B cell (primary cell): ENCODE measurements at regions not wholly inside any gene's neighbourhood (a gene's known extent, or its start where the extent isn't known, plus 50 kb on each side); places are given as distances from the start of the nearest gene placed in this dataset.

Experiments
- ATAC-seq: fragments of 200-7000 bp; cut with Tn5 transposase; one replicate; pipeline ENCODE4 v1.10.0; 2021; ENCODE audit warnings: low read depth, mild to moderate bottlenecking, moderate number of reproducible peaks, moderate library complexity
- CTCF ChIA-PET: fragments of 350-600 bp; sonication (Branson Sonifier 250); formaldehyde crosslinking; loops from one replicate; lab custom pipeline; 2021; ENCODE audit warnings: antibody characterized with exemption, inconsistent platforms; lab: Charles Lee
- POLR2A ChIA-PET: fragments of 350-600 bp; sonication (Branson Sonifier 250); formaldehyde crosslinking; loops from one replicate; lab custom pipeline; 2021; ENCODE audit warnings: antibody characterized with exemption; lab: Charles Lee
- DNase-seq: peaks from one replicate; pipeline ENCODE4 v3.0.0; 2013
- H2AFZ ChIP-seq: 2 replicates; pipeline ENCODE4 v1.6.1; 2012; ENCODE audit warnings: mild to moderate bottlenecking, low read depth, low read length; ENCODE audit not compliant: insufficient read depth, poor library complexity, severe bottlenecking
- H3K27ac ChIP-seq, 2 donors: 1 replicate in 1 of 2; 2 replicates in 1 of 2; pipeline ENCODE4 v1.5.1; 2012 to 2013; ENCODE audit warnings: low read length in 2 of 2, mild to moderate bottlenecking in 2 of 2, moderate library complexity in 1 of 2
- H3K27me3 ChIP-seq, 4 experiments: fragments of 200-600 bp in 1 of 4; sonication (generic) in 1 of 4; replicated peaks in 1 of 4; 1 replicate in 2 of 4; 2 replicates in 2 of 4; pipeline versions ENCODE4 v1.6.1 to v1.7.0; 2013 to 2016; ENCODE audit warnings: low read length in 3 of 4, mild to moderate bottlenecking in 2 of 4, mixed read lengths in 1 of 4, moderate library complexity in 1 of 4; ENCODE audit not compliant: insufficient read depth in 4 of 4, control insufficient read depth in 3 of 4; ENCODE audit errors: control extremely low read depth in 1 of 4
- H3K36me3 ChIP-seq, 2 experiments: replicated peaks in 1 of 2; 1 replicate in 1 of 2; 2 replicates in 1 of 2; pipeline versions ENCODE4 v1.6.1 to v1.7.1; 2013; ENCODE audit warnings: low read length in 1 of 2; ENCODE audit not compliant: insufficient read depth in 2 of 2, control insufficient read depth in 1 of 2; ENCODE audit errors: control extremely low read depth in 1 of 2, extremely low read depth in 1 of 2
- H3K4me1 ChIP-seq, 2 donors: fragments of 200-600 bp in 1 of 2; sonication (generic) in 1 of 2; 1 replicate in 1 of 2; 2 replicates in 1 of 2; pipeline versions ENCODE4 v1.5.1 to v1.6.1; 2013 to 2017; ENCODE audit warnings: low read length in 2 of 2; ENCODE audit not compliant: control insufficient read depth in 2 of 2, insufficient read depth in 2 of 2
- H3K4me2 ChIP-seq: replicated peaks from 2 replicates; pipeline ENCODE3; 2012; ENCODE audit warnings: mild to moderate bottlenecking, low read depth, low read length; ENCODE audit not compliant: poor library complexity, severe bottlenecking
- H3K4me3 ChIP-seq, 5 experiments: fragments of 200-600 bp in 1 of 5; sonication (generic) in 1 of 5; 1 replicate in 3 of 5; 2 replicates in 2 of 5; pipeline versions ENCODE4 v1.5.1 to v1.7.0; 2011 to 2016; ENCODE audit warnings: low read length in 4 of 5, mild to moderate bottlenecking in 4 of 5, low read depth in 2 of 5, control low read depth in 1 of 5, moderate library complexity in 1 of 5; ENCODE audit not compliant: insufficient read depth in 1 of 5; ENCODE audit errors: control extremely low read depth in 1 of 5, extremely low read depth in 1 of 5
- H3K79me2 ChIP-seq: fragments of 200-600 bp; sonication (generic); one replicate; pipeline ENCODE4 v1.6.0; 2016; ENCODE audit warnings: low read length; ENCODE audit not compliant: control insufficient read depth, insufficient read depth
- H3K9ac ChIP-seq: fragments of 200-600 bp; sonication (generic); 2 replicates; pipeline ENCODE4 v1.6.1; 2017; ENCODE audit warnings: mild to moderate bottlenecking, low read length, moderate library complexity
- H3K9me3 ChIP-seq, 3 donors: one replicate each; pipeline versions ENCODE4 v1.6.1 to v1.7.1; 2013; ENCODE audit warnings: low read length in 2 of 3; ENCODE audit not compliant: control insufficient read depth in 2 of 3, insufficient read depth in 1 of 3; ENCODE audit errors: control extremely low read depth in 1 of 3
- H4K20me1 ChIP-seq: 2 replicates; pipeline ENCODE4 v1.6.0; 2012; ENCODE audit warnings: mild to moderate bottlenecking, low read length; ENCODE audit not compliant: insufficient read depth, control insufficient read depth, poor library complexity, severe bottlenecking
- H3K27ac Mint-ChIP-seq: one replicate; pipeline ENCODE4 v1.8.0; 2021; ENCODE audit warnings: mixed read lengths
- H3K27me3 Mint-ChIP-seq: one replicate; pipeline ENCODE4 v1.8.0; 2021; ENCODE audit warnings: mixed read lengths
- H3K4me1 Mint-ChIP-seq: one replicate; pipeline ENCODE4 v1.8.0; 2021; ENCODE audit warnings: mixed read lengths
- H3K4me3 Mint-ChIP-seq: one replicate; pipeline ENCODE4 v1.8.0; 2021; ENCODE audit warnings: mixed read lengths
- H3K9me3 Mint-ChIP-seq: one replicate; pipeline ENCODE4 v1.8.0; 2022; ENCODE audit warnings: mixed read lengths; ENCODE audit not compliant: insufficient read depth
- EZH2 ChIP-seq: IDR thresholded peaks from 2 replicates; pipeline ENCODE4 v1.6.1; 2012; ENCODE audit warnings: borderline replicate concordance, low read depth, mild to moderate bottlenecking, moderate library complexity, low read length; ENCODE audit not compliant: insufficient read depth, poor library complexity, severe bottlenecking
- WGBS: methylation state at CpG from one replicate; pipeline ENCODE4 v1.1.5; 2013; ENCODE audit warnings: missing lambda C conversion rate; ENCODE audit not compliant: insufficient coverage; 5-methylcytosine and 5-hydroxymethylcytosine counted together
- intact Hi-C: fragments of 100-400 bp; cut with micrococcal nuclease; formaldehyde crosslinking; loops from one replicate; pipeline ENCODE4 v1.10.0; 2022
- TF ChIP-seq, protein P1 (sequence below): fragments of 200-600 bp; IDR thresholded peaks from one replicate; pipeline ENCODE4 v1.8.0; 2022; ENCODE audit warnings: antibody characterized with exemption, mild to moderate bottlenecking

DNA sequence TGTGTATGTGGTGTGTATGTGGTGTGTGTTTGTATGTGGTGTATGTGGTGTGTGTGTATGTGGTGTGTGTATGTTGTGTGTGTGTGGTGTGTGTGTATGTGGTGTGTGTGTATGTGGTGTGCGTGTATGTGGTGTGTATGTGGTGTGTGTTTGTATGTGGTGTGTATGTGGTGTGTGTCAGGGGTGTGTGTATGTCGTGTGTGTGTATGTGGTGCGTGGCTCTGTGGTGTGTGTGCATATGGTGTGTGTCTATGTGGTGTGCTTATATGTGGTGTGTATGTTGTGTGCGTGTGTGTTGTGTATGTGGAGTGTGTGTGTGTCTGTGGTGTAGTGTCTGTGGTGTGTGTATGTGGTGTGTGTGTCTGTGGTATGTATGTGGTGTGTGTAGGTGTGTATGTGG is 62.5 kb upstream of the MEDAG start:
- no peak overlapping the region for H3K4me2 ChIP-seq
- H3K4me3 Mint-ChIP-seq: no peak overlapping the region
- WGBS: 50% methylated on average over 4 of the region's 4 CpGs
- H3K27ac ChIP-seq: no peak overlapping the region
- H3K79me2 ChIP-seq: no peaks in the 10 kb centered on the region
- no peaks in the 10 kb centered on the region for H3K36me3 ChIP-seq
- no peak overlapping the region for H3K27ac Mint-ChIP-seq
- ChIA-PET CTCF (no interaction called here), POLR2A (no interaction called here)
- DNase-seq (no peak), ATAC-seq (no peak)
- no peaks in the 10 kb centered on the region for H4K20me1 ChIP-seq
- peaks cover 0 to 4% of the 10 kb centered on the region in 2 donors for H3K4me1 ChIP-seq
- peaks cover 10% of the 10 kb centered on the region for H3K4me1 Mint-ChIP-seq
- intact Hi-C loops: no loop called here
- H3K27me3 Mint-ChIP-seq: no peaks in the 10 kb centered on the region
- H3K9me3 Mint-ChIP-seq: no peaks in the 10 kb centered on the region
- H3K27me3 ChIP-seq: no peaks in the 10 kb centered on the region
- no peak overlapping the region for H2AFZ ChIP-seq
- no peak overlapping the region for H3K4me3 ChIP-seq
- no peak overlapping the region for H3K9ac ChIP-seq
- peaks cover 0 to 16% (median 0%) of the 10 kb centered on the region in 3 donors for H3K9me3 ChIP-seq
- TF ChIP-seq, protein P1, sequence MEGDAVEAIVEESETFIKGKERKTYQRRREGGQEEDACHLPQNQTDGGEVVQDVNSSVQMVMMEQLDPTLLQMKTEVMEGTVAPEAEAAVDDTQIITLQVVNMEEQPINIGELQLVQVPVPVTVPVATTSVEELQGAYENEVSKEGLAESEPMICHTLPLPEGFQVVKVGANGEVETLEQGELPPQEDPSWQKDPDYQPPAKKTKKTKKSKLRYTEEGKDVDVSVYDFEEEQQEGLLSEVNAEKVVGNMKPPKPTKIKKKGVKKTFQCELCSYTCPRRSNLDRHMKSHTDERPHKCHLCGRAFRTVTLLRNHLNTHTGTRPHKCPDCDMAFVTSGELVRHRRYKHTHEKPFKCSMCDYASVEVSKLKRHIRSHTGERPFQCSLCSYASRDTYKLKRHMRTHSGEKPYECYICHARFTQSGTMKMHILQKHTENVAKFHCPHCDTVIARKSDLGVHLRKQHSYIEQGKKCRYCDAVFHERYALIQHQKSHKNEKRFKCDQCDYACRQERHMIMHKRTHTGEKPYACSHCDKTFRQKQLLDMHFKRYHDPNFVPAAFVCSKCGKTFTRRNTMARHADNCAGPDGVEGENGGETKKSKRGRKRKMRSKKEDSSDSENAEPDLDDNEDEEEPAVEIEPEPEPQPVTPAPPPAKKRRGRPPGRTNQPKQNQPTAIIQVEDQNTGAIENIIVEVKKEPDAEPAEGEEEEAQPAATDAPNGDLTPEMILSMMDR: no peak
- TF ChIP-seq EZH2: no peak

DNA sequence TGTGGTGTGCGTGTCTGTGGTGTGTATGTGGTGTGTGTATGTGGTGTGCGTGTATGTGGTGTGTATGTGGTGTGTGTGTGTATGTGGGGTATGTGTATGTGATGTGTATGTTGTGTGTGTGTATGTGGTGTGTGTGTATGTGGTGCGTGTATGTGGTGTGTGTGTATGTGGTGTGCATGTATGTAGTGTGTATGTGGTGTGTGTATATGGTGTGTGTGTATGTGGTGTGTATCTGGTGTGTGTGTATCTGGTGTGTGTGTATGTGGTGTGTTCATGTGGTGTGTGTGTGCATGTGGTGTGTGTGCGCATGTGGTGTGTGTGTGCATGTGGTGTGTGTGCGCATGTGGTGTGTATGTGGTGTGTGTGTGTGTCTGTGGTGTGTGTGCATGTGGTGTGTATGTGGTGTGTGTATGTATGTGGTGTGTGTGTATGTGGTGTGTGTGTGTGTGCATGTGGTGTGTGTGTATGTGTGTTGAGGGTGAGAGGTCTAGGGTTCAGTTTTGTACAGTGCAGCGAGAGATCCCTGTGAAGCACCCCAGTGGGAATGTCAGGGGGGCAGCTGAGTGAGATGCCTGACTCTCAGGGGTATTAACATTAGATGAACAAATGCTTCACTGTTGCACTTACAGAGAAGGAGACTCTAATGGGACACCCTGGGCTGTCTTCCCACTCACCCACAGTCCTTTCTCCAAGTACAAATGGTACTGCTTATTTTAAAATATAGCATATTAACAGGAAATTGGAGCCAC is 61.3 kb upstream of the MEDAG start:
- Histone ChIP-seq H3K27me3 (no peaks in the 10 kb centered on the region), H3K4me3 (no peak overlapping the region), H4K20me1 (no peaks in the 10 kb centered on the region), H3K27ac (no peak overlapping the region), H3K4me1 (peaks cover 0 to 4% of the 10 kb centered on the region in 2 donors), H3K9me3 (peaks cover 0 to 16% (median 0%) of the 10 kb centered on the region in 3 donors), H3K4me2 (no peak overlapping the region), H3K36me3 (no peaks in the 10 kb centered on the region), H3K9ac (no peak overlapping the region), H2AFZ (no peak overlapping the region), H3K79me2 (no peaks in the 10 kb centered on the region)
- Mint-ChIP-seq H3K9me3 (no peaks in the 10 kb centered on the region), H3K27me3 (no peaks in the 10 kb centered on the region), H3K4me3 (no peak overlapping the region), H3K4me1 (peaks cover 10% of the 10 kb centered on the region), H3K27ac (no peak overlapping the region)
- no peak for ATAC-seq
- ChIA-PET CTCF (no interaction called here), POLR2A (no interaction called here)
- no peak for TF ChIP-seq EZH2
- TF ChIP-seq, protein P1: no peak
- intact Hi-C loops: no loop called here
- 96% methylated on average over 6 of the region's 6 CpGs for WGBS
- DNase-seq: no peak
